HUES48 (cell line): ENCODE measurements at regions not wholly inside any gene's neighbourhood (a gene's known extent, or its start where the extent isn't known, plus 50 kb on each side); places are given as distances from the start of the nearest gene placed in this dataset.
"Not testable (repeated sequence)": the region's sequence is repeated elsewhere in the genome, so short reads cannot be mapped to it uniquely, and the experiment has no call there.

Experiments
- H3K27ac ChIP-seq: one replicate; pipeline ENCODE4 v1.7.0; 2013; ENCODE audit warnings: low read depth, low read length, inconsistent platforms
- H3K27me3 ChIP-seq: 2 replicates; pipeline ENCODE4 v1.6.1; 2013; ENCODE audit warnings: mild to moderate bottlenecking, low read length; ENCODE audit not compliant: control insufficient read depth, insufficient read depth
- H3K36me3 ChIP-seq: 2 replicates; pipeline ENCODE4 v1.6.1; 2013; ENCODE audit warnings: low read length; ENCODE audit not compliant: control insufficient read depth, insufficient read depth
- H3K4me1 ChIP-seq: 2 replicates; pipeline ENCODE4 v1.6.1; 2013; ENCODE audit warnings: mild to moderate bottlenecking, low read length; ENCODE audit not compliant: control insufficient read depth, insufficient read depth
- H3K4me3 ChIP-seq: 2 replicates; pipeline ENCODE4 v1.5.1; 2013; ENCODE audit warnings: mild to moderate bottlenecking, low read depth, low read length
- H3K9ac ChIP-seq: 2 replicates; pipeline ENCODE4 v1.6.1; 2013; ENCODE audit warnings: mild to moderate bottlenecking, low read depth, low read length, moderate library complexity
- H3K9me3 ChIP-seq: 2 replicates; pipeline ENCODE4 v1.6.1; 2013; ENCODE audit warnings: low read length; ENCODE audit not compliant: control insufficient read depth, insufficient read depth

DNA sequence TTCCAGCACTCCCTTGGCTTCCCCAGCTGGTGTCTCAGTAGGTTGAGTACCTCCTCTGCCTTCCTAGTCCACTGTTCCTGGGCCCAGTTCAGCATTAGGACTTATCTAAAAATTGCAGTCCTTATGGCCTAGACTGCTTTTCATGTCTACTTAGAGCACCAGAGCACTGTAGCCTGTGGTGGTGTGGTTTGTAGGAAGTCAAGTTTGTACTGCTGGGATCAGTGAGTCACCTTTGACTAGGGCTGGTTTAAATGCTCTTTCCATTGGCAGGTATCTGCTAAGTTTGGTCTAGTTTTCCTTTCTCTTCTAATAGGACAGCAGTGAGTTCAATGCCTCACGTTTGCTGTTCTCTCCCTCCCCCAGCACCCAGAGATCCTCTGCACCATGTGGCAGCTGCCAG lies 233.6 kb upstream of the WDFY3 start:
- peaks cover 13% of the 10 kb centered on the region for H3K9me3 ChIP-seq
- no peaks in the 10 kb centered on the region for H3K4me1 ChIP-seq
- no peak overlapping the region for H3K27ac ChIP-seq
- no peaks in the 10 kb centered on the region for H3K36me3 ChIP-seq
- no peak overlapping the region for H3K9ac ChIP-seq
- H3K4me3 ChIP-seq = no peak overlapping the region
- H3K27me3 ChIP-seq = no peaks in the 10 kb centered on the region

DNA sequence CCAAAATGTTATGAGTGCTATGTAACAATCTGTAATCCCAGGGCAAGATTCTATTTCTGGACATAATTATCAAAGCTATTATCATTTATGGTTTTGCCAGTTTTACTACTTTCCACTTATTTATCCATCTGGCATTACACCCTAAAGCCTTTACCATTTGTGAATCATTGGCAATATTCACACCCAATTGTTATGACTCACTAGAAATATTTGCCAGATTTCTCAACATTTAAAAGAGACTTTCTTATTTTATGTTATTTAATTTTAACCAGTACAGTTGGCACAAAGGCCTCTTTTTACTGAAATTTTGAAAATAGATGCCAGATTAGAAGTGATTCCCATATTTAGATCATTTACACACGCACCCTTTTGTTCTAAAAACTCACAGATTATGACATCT lies 242.7 kb upstream of the WDFY3 start:
- Histone ChIP-seq H3K27ac (no peak overlapping the region), H3K36me3 (no peaks in the 10 kb centered on the region), H3K4me1 (no peaks in the 10 kb centered on the region), H3K9me3 (no peaks in the 10 kb centered on the region), H3K9ac (no peak overlapping the region), H3K27me3 (no peaks in the 10 kb centered on the region), H3K4me3 (no peak overlapping the region)

DNA sequence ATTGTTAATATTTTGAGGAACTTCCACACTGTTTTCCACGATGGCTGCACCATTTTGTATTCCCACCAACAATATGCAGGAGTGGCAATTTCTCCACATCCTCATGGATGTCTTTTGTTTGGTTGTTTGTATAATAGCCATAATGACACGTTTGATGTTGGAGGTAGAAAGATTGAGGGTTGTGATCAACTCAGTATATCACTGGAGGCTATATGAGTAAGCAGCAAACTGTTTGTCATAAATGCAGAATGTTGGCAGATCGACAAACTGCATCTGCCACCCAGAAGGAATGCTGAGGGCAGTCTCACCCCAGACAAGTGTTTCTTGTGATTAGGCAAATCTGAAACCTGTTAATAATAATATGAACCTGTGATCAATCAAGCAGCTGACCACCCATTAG lies 243.9 kb upstream of the WDFY3 start:
- Histone ChIP-seq H3K4me1 (no peaks in the 10 kb centered on the region), H3K27ac (no peak overlapping the region), H3K27me3 (no peaks in the 10 kb centered on the region), H3K9me3 (peaks cover 5% of the 10 kb centered on the region), H3K36me3 (no peaks in the 10 kb centered on the region), H3K4me3 (no peak overlapping the region), H3K9ac (no peak overlapping the region)

DNA sequence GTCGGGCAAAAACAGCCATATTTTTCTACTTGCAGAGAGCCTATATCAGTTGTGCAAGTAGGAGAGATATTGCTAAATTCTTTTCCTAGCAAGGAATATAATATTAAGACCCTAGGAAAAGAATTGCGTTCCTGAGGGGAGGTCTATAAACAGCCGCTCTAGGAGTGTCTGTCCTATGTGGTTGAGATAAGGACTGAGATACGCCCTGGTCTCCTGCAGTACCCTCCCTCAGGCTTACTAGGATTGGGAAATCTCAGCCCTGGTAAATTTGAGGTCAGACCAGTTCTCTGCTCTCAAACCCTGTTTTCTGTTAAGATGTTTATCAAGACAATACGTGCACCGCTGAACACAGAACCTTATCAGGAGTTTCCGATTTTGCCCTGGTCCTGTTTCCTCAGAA lies 250.1 kb upstream of the WDFY3 start:
- not testable (repeated sequence) for H3K27me3 ChIP-seq, H3K36me3 ChIP-seq, H3K27ac ChIP-seq, H3K9ac ChIP-seq, H3K4me3 ChIP-seq, H3K4me1 ChIP-seq
- H3K9me3 ChIP-seq = peaks cover 31% of the 10 kb centered on the region

DNA sequence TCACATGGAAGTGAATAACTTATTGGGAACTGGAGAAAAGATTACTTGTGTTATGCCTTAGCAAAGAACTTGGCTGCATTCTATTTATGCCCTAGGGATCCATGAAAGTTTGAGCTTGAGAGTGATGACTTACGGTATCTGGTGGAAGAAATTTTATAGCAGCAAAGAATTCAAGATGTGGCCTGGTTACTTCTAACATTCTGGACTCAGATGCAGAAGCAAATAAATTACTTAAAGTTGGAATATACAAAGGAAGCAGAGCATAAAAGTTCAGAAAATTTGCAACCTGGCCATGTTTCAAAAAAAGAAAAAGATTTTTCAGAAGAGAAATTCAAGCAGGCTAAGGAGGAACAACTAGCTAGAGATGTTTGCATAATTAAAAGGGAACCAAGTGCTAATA lies 252.3 kb upstream of the WDFY3 start:
- no peaks in the 10 kb centered on the region for H3K27me3 ChIP-seq
- no peak overlapping the region for H3K9ac ChIP-seq
- H3K4me3 ChIP-seq = no peak overlapping the region
- no peaks in the 10 kb centered on the region for H3K36me3 ChIP-seq
- no peak overlapping the region for H3K27ac ChIP-seq
- peaks cover 31% of the 10 kb centered on the region for H3K9me3 ChIP-seq
- no peaks in the 10 kb centered on the region for H3K4me1 ChIP-seq

DNA sequence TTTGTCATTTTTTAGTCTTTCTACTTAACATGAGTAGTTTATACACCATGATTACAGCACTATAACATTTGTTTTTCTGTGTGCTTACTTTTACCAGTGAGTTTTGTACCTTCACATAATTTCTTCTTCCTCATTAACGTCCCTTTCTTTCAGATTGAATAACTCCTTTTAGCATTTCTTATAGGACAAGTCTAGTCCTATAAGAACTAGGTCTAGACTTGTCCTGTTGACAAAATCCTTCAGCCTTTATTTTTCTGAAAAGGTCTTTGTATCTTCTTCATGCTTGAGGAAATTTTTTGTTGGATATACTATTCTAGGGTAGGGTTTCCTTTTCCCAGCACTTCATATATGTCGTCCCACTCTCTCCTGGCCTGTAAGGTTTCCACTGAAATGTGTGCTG lies 253.3 kb upstream of the ARHGAP24 start:
- no peak overlapping the region for H3K9ac ChIP-seq
- no peaks in the 10 kb centered on the region for H3K36me3 ChIP-seq
- no peak overlapping the region for H3K4me3 ChIP-seq
- no peaks in the 10 kb centered on the region for H3K27me3 ChIP-seq
- no peak overlapping the region for H3K27ac ChIP-seq
- peaks cover 22% of the 10 kb centered on the region for H3K9me3 ChIP-seq
- no peaks in the 10 kb centered on the region for H3K4me1 ChIP-seq

DNA sequence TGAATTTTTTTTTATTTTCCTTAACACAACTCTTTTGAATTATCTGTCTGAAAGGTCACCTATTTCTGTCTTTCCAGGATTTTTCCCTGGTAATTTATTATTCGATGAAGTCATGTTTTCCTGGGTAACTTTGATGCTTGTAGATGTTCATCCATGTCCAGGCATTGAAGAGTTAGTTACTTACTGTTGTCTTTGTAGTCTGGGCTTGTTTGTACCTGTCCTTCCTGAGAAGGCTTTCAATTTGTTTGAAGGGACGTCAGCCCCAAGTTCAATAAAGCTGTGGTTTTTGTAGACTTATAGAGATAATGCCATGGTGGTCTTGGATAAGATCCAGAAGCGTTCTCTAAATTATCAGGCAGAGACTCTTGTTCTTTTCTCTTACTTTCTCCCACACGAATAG lies 252.4 kb upstream of the ARHGAP24 start:
- Histone ChIP-seq H3K4me1 (no peaks in the 10 kb centered on the region), H3K27ac (no peak overlapping the region), H3K4me3 (no peak overlapping the region), H3K36me3 (no peaks in the 10 kb centered on the region), H3K27me3 (no peaks in the 10 kb centered on the region), H3K9me3 (peaks cover 22% of the 10 kb centered on the region), H3K9ac (no peak overlapping the region)

DNA sequence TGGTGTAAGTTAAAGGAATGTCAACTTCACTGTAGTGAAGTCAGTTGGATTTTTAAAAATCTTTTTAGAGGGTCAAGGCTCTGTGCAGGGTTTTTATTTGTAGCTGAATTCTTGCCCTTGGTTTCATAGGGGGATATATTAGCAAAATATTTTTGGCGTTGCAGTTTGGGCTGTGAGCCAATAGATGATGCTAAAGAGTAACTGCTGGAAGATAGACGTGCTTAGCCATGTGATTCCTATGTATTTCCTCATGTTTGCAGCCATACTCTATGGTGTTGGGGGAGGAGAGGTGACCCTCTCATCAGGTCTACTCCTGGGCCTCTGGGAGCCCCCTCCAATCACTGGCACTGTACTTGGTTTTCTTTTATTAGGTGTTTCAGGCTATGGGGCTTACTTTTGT lies 246.7 kb upstream of the ARHGAP24 start:
- Histone ChIP-seq H3K9ac (no peak overlapping the region), H3K4me3 (no peak overlapping the region), H3K4me1 (no peaks in the 10 kb centered on the region), H3K36me3 (no peaks in the 10 kb centered on the region), H3K9me3 (peaks cover 8% of the 10 kb centered on the region), H3K27ac (no peak overlapping the region), H3K27me3 (no peaks in the 10 kb centered on the region)

DNA sequence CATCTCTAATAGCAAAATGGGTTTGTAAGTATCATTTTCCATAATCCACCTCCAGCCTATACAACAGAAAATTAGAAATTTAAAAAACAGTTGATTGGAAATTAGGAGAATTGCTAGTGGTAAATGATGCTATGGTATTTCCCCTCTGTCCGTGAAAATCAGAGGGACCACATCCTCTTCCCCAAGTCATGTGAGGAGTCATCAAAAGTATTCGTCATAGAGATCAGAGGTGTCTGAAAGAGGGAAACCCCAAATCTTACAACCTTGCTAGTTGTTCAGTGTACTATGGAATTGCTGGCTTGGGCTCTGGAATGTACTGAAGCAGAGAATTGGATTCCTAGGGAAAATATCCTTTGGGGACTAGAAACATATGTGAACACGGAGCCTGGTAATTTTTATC lies 241.4 kb upstream of the ARHGAP24 start:
- H3K4me1 ChIP-seq = no peaks in the 10 kb centered on the region
- no peaks in the 10 kb centered on the region for H3K27me3 ChIP-seq
- H3K36me3 ChIP-seq = no peaks in the 10 kb centered on the region
- H3K9ac ChIP-seq = no peak overlapping the region
- no peak overlapping the region for H3K27ac ChIP-seq
- no peak overlapping the region for H3K4me3 ChIP-seq
- no peaks in the 10 kb centered on the region for H3K9me3 ChIP-seq

DNA sequence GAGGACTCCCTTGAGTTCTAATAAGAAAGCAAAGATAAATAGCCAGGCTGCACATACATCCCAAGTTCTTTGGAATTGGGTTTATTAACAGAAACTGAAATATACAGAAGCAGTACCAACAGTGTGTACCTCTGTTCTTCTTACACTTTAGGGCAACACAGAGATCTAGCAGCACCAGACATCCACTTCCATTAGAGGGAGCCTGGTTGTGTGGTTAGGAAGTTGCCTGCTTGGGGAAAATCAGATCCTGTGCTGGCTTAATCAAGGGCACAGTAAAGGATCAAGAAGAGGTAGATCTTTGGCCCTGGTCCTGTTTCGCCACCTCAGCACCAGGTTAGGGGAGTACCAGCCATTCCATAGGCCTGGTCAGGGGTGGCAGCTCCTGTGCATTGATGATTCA lies 231.1 kb upstream of the ARHGAP24 start:
- H3K27ac ChIP-seq = no peak overlapping the region
- H3K27me3 ChIP-seq = no peaks in the 10 kb centered on the region
- H3K9me3 ChIP-seq = no peaks in the 10 kb centered on the region
- no peaks in the 10 kb centered on the region for H3K36me3 ChIP-seq
- H3K4me1 ChIP-seq = no peaks in the 10 kb centered on the region
- no peak overlapping the region for H3K4me3 ChIP-seq
- no peak overlapping the region for H3K9ac ChIP-seq

DNA sequence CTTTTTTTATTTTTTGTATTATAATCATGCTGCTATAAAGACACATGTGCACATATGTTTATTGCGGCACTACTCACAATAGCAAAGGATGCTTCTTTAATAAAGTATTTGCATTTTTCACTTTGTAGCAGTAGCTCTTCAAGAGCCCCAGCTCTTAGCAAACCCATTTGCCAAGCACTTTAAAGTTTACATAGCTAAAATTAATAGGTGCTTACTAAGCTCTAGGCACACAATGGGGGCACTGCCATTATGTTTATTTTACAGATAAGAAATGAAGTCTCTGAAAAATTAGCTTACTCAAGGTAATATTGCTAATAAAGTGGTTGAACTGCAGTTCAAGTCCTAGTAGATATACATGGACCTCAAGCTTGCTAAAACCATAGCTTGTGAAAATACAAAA lies 230.3 kb upstream of the ARHGAP24 start:
- Histone ChIP-seq H3K4me3 (no peak overlapping the region), H3K4me1 (no peaks in the 10 kb centered on the region), H3K27ac (no peak overlapping the region), H3K36me3 (no peaks in the 10 kb centered on the region), H3K9ac (no peak overlapping the region), H3K27me3 (no peaks in the 10 kb centered on the region), H3K9me3 (no peaks in the 10 kb centered on the region)

DNA sequence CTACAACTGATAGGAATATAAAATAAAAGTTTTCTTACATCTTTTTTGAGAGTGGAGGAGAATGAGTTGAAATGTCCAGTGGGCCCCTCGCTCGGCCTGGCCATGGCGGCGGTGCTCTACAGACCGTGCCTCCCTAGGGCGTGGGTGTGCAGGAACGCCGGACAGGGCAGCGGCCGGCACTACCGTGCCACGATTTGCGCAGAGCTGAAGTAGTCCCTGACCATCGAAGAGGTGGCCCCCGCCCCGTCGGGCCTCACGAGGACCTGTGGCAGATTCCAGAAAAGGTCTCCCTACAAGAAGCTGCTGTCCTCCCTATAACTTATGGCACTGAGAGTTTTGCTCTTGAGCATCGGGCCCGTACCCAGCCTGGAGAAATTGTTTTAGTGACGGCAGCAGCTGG lies 228.9 kb upstream of the ARHGAP24 start:
- Histone ChIP-seq H3K9ac (no peak overlapping the region), H3K4me1 (no peaks in the 10 kb centered on the region), H3K27me3 (no peaks in the 10 kb centered on the region), H3K4me3 (no peak overlapping the region), H3K9me3 (no peaks in the 10 kb centered on the region), H3K27ac (no peak overlapping the region), H3K36me3 (no peaks in the 10 kb centered on the region)
